H1 (cell line): ENCODE measurements at regions not wholly inside any gene's neighbourhood (a gene's known extent, or its start where the extent isn't known, plus 50 kb on each side); places are given as distances from the start of the nearest gene placed in this dataset.

ENCODE experiments used
- CTCF ChIA-PET: fragments of 300-600 bp; sonication (Branson Sonifier 250); formaldehyde crosslinking; loops from one replicate; lab custom pipeline; 2021; ENCODE audit not compliant: partially characterized antibody; lab: Charles Lee
- POLR2A ChIA-PET: fragments of 300-600 bp; sonication (Branson Sonifier 250); formaldehyde crosslinking; loops from one replicate; lab custom pipeline; 2021; ENCODE audit warnings: inconsistent platforms; ENCODE audit not compliant: partially characterized antibody; lab: Charles Lee
- DNase-seq, 2 experiments: peaks; one replicate each; pipeline versions ENCODE4 v3.0.0 to v3.0.0-alpha.2; 2010 to 2022; ENCODE audit warnings: low spot score in 2 of 2, low read depth in 1 of 2, mixed read lengths in 1 of 2
- FAIRE-seq: peaks from 2 replicates; lab custom pipeline; 2011; peaks lifted over from hg19 to GRCh38; lab: Jason Lieb, UNC
- H2AFZ ChIP-seq: 2 replicates; pipeline ENCODE4 v1.8.1; 2012; ENCODE audit warnings: low read length, inconsistent platforms
- H2AK5ac ChIP-seq: 2 replicates; pipeline ENCODE4 v1.6.1; 2013; ENCODE audit warnings: low read depth, low read length
- H2BK120ac ChIP-seq: replicated peaks from 2 replicates; pipeline ENCODE3; 2013; ENCODE audit warnings: low read depth, low read length, inconsistent platforms
- H2BK12ac ChIP-seq: 2 replicates; pipeline ENCODE4 v1.6.1; 2013; ENCODE audit warnings: low read depth, low read length
- H2BK15ac ChIP-seq: 2 replicates; pipeline ENCODE4 v1.6.1; 2013; ENCODE audit warnings: low read length
- H2BK20ac ChIP-seq: 2 replicates; pipeline ENCODE4 v1.6.1; 2013; ENCODE audit warnings: low read length
- H2BK5ac ChIP-seq: 2 replicates; pipeline ENCODE4 v1.6.1; 2013; ENCODE audit warnings: low read depth, low read length
- H3K14ac ChIP-seq: 2 replicates; pipeline ENCODE4 v1.6.1; 2013; ENCODE audit warnings: inconsistent platforms; ENCODE audit not compliant: insufficient read length
- H3K18ac ChIP-seq: 2 replicates; pipeline ENCODE4 v1.6.1; 2013; ENCODE audit warnings: low read length; ENCODE audit errors: extremely low read depth
- H3K23ac ChIP-seq: 2 replicates; pipeline ENCODE4 v1.6.1; 2013; ENCODE audit warnings: inconsistent platforms; ENCODE audit not compliant: insufficient read length
- H3K23me2 ChIP-seq: 2 replicates; pipeline ENCODE4 v1.6.1; 2013; ENCODE audit warnings: low read depth, low read length
- H3K27ac ChIP-seq: 2 replicates; pipeline ENCODE4 v1.6.1; 2011; ENCODE audit warnings: low read depth, low read length, inconsistent platforms
- H3K27me3 ChIP-seq, 4 experiments: replicated peaks in 1 of 4; 1 replicate in 1 of 4; 2 replicates in 3 of 4; pipeline versions ENCODE4 v1.6.1 to v1.8.1; 2011 to 2013; ENCODE audit warnings: low read length in 3 of 4, mild to moderate bottlenecking in 3 of 4, inconsistent platforms in 2 of 4, mixed read lengths in 2 of 4, moderate library complexity in 1 of 4; ENCODE audit not compliant: control insufficient read depth in 3 of 4, insufficient read depth in 3 of 4; ENCODE audit errors: extremely low read depth in 1 of 4
- H3K36me3 ChIP-seq, 4 experiments: 2 replicates each; pipeline versions ENCODE4 v1.6.1 to v1.8.1; 2011 to 2013; ENCODE audit warnings: mild to moderate bottlenecking in 4 of 4, low read length in 3 of 4, moderate library complexity in 2 of 4, control low read depth in 1 of 4, inconsistent platforms in 1 of 4; ENCODE audit not compliant: insufficient read depth in 4 of 4, control insufficient read depth in 2 of 4
- H3K4ac ChIP-seq: replicated peaks from 2 replicates; pipeline ENCODE3; 2013; ENCODE audit warnings: low read length, low read depth, mixed read lengths, inconsistent platforms; ENCODE audit not compliant: insufficient read length
- H3K4me1 ChIP-seq, 4 experiments: replicated peaks in 1 of 4; 1 replicate in 1 of 4; 2 replicates in 3 of 4; pipeline versions ENCODE4 v1.6.1 to v1.8.1; 2011 to 2013; ENCODE audit warnings: low read length in 3 of 4, inconsistent platforms in 2 of 4, mixed read lengths in 1 of 4; ENCODE audit not compliant: insufficient read depth in 4 of 4, control insufficient read depth in 3 of 4
- H3K4me2 ChIP-seq, 2 experiments: 2 replicates each; pipeline versions ENCODE4 v1.6.1 to v1.8.1; 2011 to 2013; ENCODE audit warnings: low read depth in 2 of 2, low read length in 2 of 2, control low read depth in 1 of 2, inconsistent platforms in 1 of 2, mild to moderate bottlenecking in 1 of 2; ENCODE audit not compliant: insufficient read depth in 1 of 2
- H3K4me3 ChIP-seq, 4 experiments: fragments of 200-600, 300-600 bp in 1 of 4; sonication (generic), shearing (Covaris generic), sonication (Bioruptor Twin) in 1 of 4; 2 replicates each; pipeline versions ENCODE4 v1.5.1 to v1.8.1; 2011 to 2016; ENCODE audit warnings: low read length in 4 of 4, low read depth in 3 of 4, control low read depth in 2 of 4, inconsistent platforms in 2 of 4, mild to moderate bottlenecking in 2 of 4, mixed read lengths in 1 of 4, moderate library complexity in 1 of 4; ENCODE audit not compliant: insufficient read depth in 2 of 4; ENCODE audit errors: extremely low read depth in 1 of 4
- H3K56ac ChIP-seq: replicated peaks from 2 replicates; pipeline ENCODE3; 2013; ENCODE audit warnings: low read depth, mild to moderate bottlenecking, mixed read lengths, low read length, inconsistent platforms; ENCODE audit not compliant: insufficient read length
- H3K79me1 ChIP-seq: 2 replicates; pipeline ENCODE4 v1.6.1; 2013; ENCODE audit warnings: low read depth, low read length, control low read depth
- H3K79me2 ChIP-seq, 2 experiments: 2 replicates each; pipeline versions ENCODE4 v1.6.1 to v1.8.1; 2012 to 2013; ENCODE audit warnings: low read length in 2 of 2, mild to moderate bottlenecking in 2 of 2, inconsistent platforms in 1 of 2; ENCODE audit not compliant: insufficient read depth in 2 of 2, control insufficient read depth in 1 of 2
- H3K9ac ChIP-seq, 4 experiments: replicated peaks in 1 of 4; 1 replicate in 1 of 4; 2 replicates in 3 of 4; pipeline versions ENCODE4 v1.6.1 to v1.8.1; 2011 to 2013; ENCODE audit warnings: low read depth in 3 of 4, low read length in 3 of 4, control low read depth in 2 of 4, mild to moderate bottlenecking in 2 of 4, moderate library complexity in 2 of 4, inconsistent platforms in 1 of 4; ENCODE audit errors: extremely low read depth in 1 of 4
- H3K9me3 ChIP-seq, 2 experiments: 2 replicates each; pipeline versions ENCODE4 v1.6.1 to v1.8.1; 2012 to 2013; ENCODE audit warnings: mild to moderate bottlenecking in 2 of 2, moderate library complexity in 2 of 2, control low read depth in 1 of 2, inconsistent platforms in 1 of 2, low read depth in 1 of 2, low read length in 1 of 2, mixed read lengths in 1 of 2; ENCODE audit not compliant: insufficient read depth in 2 of 2
- H4K20me1 ChIP-seq, 2 experiments: replicated peaks in 1 of 2; 2 replicates each; pipeline versions ENCODE3 to v1.8.1; 2011 to 2013; ENCODE audit warnings: inconsistent platforms in 2 of 2, low read length in 2 of 2, mild to moderate bottlenecking in 1 of 2; ENCODE audit not compliant: insufficient read depth in 2 of 2, control insufficient read depth in 1 of 2
- H4K5ac ChIP-seq: 2 replicates; pipeline ENCODE4 v1.6.1; 2013; ENCODE audit warnings: low read length, low read depth, mixed read lengths, inconsistent platforms; ENCODE audit not compliant: insufficient read length
- H4K8ac ChIP-seq: 2 replicates; pipeline ENCODE4 v1.8.0; 2013; ENCODE audit warnings: mild to moderate bottlenecking, moderate library complexity, low read length, inconsistent platforms; ENCODE audit not compliant: insufficient read depth; ENCODE audit errors: extremely low read depth
- H4K91ac ChIP-seq: replicated peaks from 2 replicates; pipeline ENCODE3; 2013; ENCODE audit warnings: low read length, mixed read lengths, inconsistent platforms; ENCODE audit not compliant: insufficient read length
- BRCA1 ChIP-seq: IDR thresholded peaks from 2 replicates; pipeline ENCODE4 v1.6.1; 2012; ENCODE audit warnings: low read depth, low read length, improper control_type of control experiment
- EGR1 ChIP-seq: IDR thresholded peaks from 2 replicates; pipeline ENCODE4 v1.6.1; 2011; ENCODE audit warnings: low read depth, low read length, borderline replicate concordance
- POLR2A ChIP-seq, 2 experiments: IDR thresholded peaks; 1 replicate in 1 of 2; 2 replicates in 1 of 2; pipeline ENCODE4 v1.6.1; 2011; ENCODE audit warnings: low read depth in 2 of 2, low read length in 2 of 2, mild to moderate bottlenecking in 2 of 2; ENCODE audit errors: control extremely low read depth in 1 of 2
- WGBS, 2 experiments: shearing (Covaris generic) in 1 of 2; methylation state at CpG; one replicate each; pipeline versions ENCODE4 v1.1.6 to v1.1.7; 2013 to 2015; ENCODE audit warnings: low lambda C conversion rate in 2 of 2, mixed read lengths in 2 of 2, inconsistent platforms in 1 of 2, low coverage in 1 of 2, missing lambda C conversion rate in 1 of 2; ENCODE audit not compliant: insufficient replicate concordance in 2 of 2, insufficient coverage in 1 of 2, insufficient read length in 1 of 2; ENCODE audit errors: extremely low coverage in 1 of 2, missing lambda C conversion rate in 1 of 2; 5-methylcytosine and 5-hydroxymethylcytosine counted together
- TF ChIP-seq, protein P1 (sequence below): IDR thresholded peaks from 2 replicates; pipeline ENCODE4 v1.6.1; 2012; ENCODE audit warnings: low read length, inconsistent platforms

DNA sequence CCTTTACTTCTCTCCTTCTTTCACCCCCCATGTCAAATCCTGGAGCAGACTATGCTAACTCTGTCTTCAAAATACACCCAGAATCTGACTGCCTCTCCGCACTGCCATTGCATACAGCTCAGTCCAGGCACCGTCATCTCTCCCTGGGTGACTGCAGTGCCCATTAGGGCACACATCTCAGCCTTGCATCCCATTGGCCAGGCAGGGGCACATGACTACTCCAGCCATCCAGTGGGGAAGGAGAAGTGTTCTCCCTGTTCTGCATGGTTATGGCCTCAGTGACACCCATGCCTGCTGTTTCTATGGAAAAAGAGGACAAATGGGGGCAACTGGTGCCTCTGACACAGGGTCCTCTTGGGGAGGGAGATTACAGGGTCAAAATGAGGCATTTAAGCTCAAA, 270.5 kb downstream of the MATN1 start:
- H3K14ac ChIP-seq = no peak overlapping the region
- no peak overlapping the region for H3K9ac ChIP-seq
- no peaks in the 10 kb centered on the region for H3K23me2 ChIP-seq
- CTCF ChIA-PET = interaction anchor here (0.9 kb wide), 1 partner anchor 73 kb away, joined by 4 read pairs; no protein-coding TSS in a partner anchor
- no peak overlapping the region for H4K5ac ChIP-seq
- H3K18ac ChIP-seq = no peak overlapping the region
- no peak overlapping the region for H2BK12ac ChIP-seq
- no peaks in the 10 kb centered on the region for H3K9me3 ChIP-seq
- no peaks in the 10 kb centered on the region for H3K4me1 ChIP-seq
- H2BK20ac ChIP-seq = no peak overlapping the region
- no peak overlapping the region for H3K4me3 ChIP-seq
- no peak overlapping the region for H3K23ac ChIP-seq
- no peak overlapping the region for H2BK120ac ChIP-seq
- 91% methylated on average over 2 of the region's 2 CpGs; no CpG with 5 or more reads in 1 of the 2 experiments for WGBS, 2 experiments
- FAIRE-seq = no peak
- POLR2A ChIA-PET = no interaction called here
- H3K4ac ChIP-seq = no peak overlapping the region
- no peak overlapping the region for H4K91ac ChIP-seq
- H3K27me3 ChIP-seq = no peaks in the 10 kb centered on the region
- no peak overlapping the region for H2AFZ ChIP-seq
- no peak overlapping the region for H3K56ac ChIP-seq
- H2AK5ac ChIP-seq = no peak overlapping the region
- H3K79me1 ChIP-seq = no peaks in the 10 kb centered on the region
- TF ChIP-seq EGR1 = no peak
- TF ChIP-seq BRCA1 = no peak
- TF ChIP-seq, protein P1, sequence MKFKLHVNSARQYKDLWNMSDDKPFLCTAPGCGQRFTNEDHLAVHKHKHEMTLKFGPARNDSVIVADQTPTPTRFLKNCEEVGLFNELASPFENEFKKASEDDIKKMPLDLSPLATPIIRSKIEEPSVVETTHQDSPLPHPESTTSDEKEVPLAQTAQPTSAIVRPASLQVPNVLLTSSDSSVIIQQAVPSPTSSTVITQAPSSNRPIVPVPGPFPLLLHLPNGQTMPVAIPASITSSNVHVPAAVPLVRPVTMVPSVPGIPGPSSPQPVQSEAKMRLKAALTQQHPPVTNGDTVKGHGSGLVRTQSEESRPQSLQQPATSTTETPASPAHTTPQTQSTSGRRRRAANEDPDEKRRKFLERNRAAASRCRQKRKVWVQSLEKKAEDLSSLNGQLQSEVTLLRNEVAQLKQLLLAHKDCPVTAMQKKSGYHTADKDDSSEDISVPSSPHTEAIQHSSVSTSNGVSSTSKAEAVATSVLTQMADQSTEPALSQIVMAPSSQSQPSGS = no peak
- no peak for TF ChIP-seq POLR2A (IDR thresholded peaks at IDR 0.05; ENCODE audit: control extremely low read depth in 1 of 2, low read depth in 2 of 2, low read length in 2 of 2)
- H3K27ac ChIP-seq = no peak overlapping the region
- H3K36me3 ChIP-seq = no peaks in the 10 kb centered on the region
- H2BK5ac ChIP-seq = no peak overlapping the region
- no peaks in the 10 kb centered on the region for H3K79me2 ChIP-seq
- no peak overlapping the region for H3K4me2 ChIP-seq
- no peak for DNase-seq
- H2BK15ac ChIP-seq = no peak overlapping the region
- no peak overlapping the region for H4K8ac ChIP-seq
- H4K20me1 ChIP-seq = no peaks in the 10 kb centered on the region
